ENCODE measurements at regions not wholly inside any gene's neighbourhood (a gene's known extent, or its start where the extent isn't known, plus 50 kb on each side); places are given as distances from the start of the nearest gene placed in this dataset.

DNA sequence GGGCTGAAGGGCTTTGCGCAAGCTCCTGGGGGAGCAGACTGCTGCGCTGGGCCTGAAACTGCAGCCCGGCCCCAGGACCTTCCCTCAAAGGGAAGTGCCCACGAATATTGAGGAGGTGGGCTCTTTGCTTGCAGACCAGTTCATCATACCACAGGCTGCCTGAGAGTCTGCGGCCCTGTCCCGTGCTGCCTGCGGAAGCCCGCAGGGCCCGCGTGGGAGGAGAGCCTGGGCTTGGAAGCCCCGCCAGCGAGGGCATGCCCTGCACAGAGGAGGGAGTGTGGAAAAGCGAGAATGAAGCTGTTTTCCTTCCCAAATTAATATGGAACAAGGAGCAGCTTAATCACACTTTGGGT, 83.6 kb upstream of the MKI67 start:
- TF ChIP-seq POLR2AphosphoS5 (IDR thresholded peaks at IDR 0.05; ENCODE audit: insufficient read depth in 1 of 2, low read depth in 1 of 2) (no peak), POLR2A (IDR thresholded peaks at IDR 0.05) (no peak)
